OCI-LY1 (cell line): ENCODE measurements at regions not wholly inside any gene's neighbourhood (a gene's known extent, or its start where the extent isn't known, plus 50 kb on each side); places are given as distances from the start of the nearest gene placed in this dataset.

Experiments
- H2AFZ ChIP-seq: fragments of 200-600 bp; sonication (generic), shearing (Covaris generic); 2 replicates; pipeline ENCODE4 v1.6.0; 2014; ENCODE audit warnings: antibody characterized with exemption, mild to moderate bottlenecking, low read length
- H3F3A ChIP-seq: fragments of 200-600 bp; sonication (generic), shearing (Covaris generic); 2 replicates; pipeline ENCODE4 v1.6.0; 2014; ENCODE audit warnings: mild to moderate bottlenecking, antibody characterized with exemption, low read length, moderate library complexity; ENCODE audit not compliant: insufficient read depth
- H3K27ac ChIP-seq: fragments of 200-600 bp; sonication (generic); 2 replicates; pipeline ENCODE4 v1.5.1; 2014; ENCODE audit warnings: low read length, mixed run types, mild to moderate bottlenecking, low read depth; ENCODE audit not compliant: poor library complexity, severe bottlenecking
- H3K27me3 ChIP-seq: fragments of 200-600 bp; sonication (generic); 2 replicates; pipeline ENCODE4 v1.6.0; 2014; ENCODE audit warnings: antibody characterized with exemption, mild to moderate bottlenecking, low read length, moderate library complexity; ENCODE audit not compliant: insufficient read depth
- H3K36me3 ChIP-seq: fragments of 200-600 bp; sonication (generic); 2 replicates; pipeline ENCODE4 v1.6.1; 2014; ENCODE audit warnings: mild to moderate bottlenecking, antibody characterized with exemption, low read length, moderate library complexity, mixed read lengths; ENCODE audit not compliant: insufficient read depth
- H3K4me1 ChIP-seq: fragments of 200-600 bp; sonication (generic); 2 replicates; pipeline ENCODE4 v1.5.1; 2014; ENCODE audit warnings: mild to moderate bottlenecking, low read length, moderate library complexity; ENCODE audit not compliant: insufficient read depth, severe bottlenecking
- H3K4me2 ChIP-seq: fragments of 200-600 bp; sonication (generic), shearing (Covaris generic); 2 replicates; pipeline ENCODE4 v1.6.1; 2014; ENCODE audit warnings: low read length
- H3K4me3 ChIP-seq: fragments of 200-600 bp; sonication (generic); 2 replicates; pipeline ENCODE4 v1.5.1; 2014; ENCODE audit warnings: low read length, low read depth, mild to moderate bottlenecking, mixed read lengths; ENCODE audit not compliant: poor library complexity, severe bottlenecking
- H3K79me2 ChIP-seq: fragments of 200-600 bp; shearing (Covaris generic); 2 replicates; pipeline ENCODE4 v1.6.1; 2016; ENCODE audit warnings: mixed run types, low read length, mixed read lengths; ENCODE audit not compliant: insufficient read depth
- H3K9ac ChIP-seq: fragments of 200-600 bp; sonication (generic), shearing (Covaris generic); 2 replicates; pipeline ENCODE4 v1.6.1; 2014; ENCODE audit warnings: mild to moderate bottlenecking, low read length, mixed read lengths
- H3K9me2 ChIP-seq: fragments of 200-600 bp; sonication (generic), shearing (Covaris generic); 2 replicates; pipeline ENCODE4 v1.6.1; 2014; ENCODE audit warnings: low read depth, mild to moderate bottlenecking, low read length, mixed read lengths
- H3K9me3 ChIP-seq: fragments of 200-600 bp; shearing (Covaris generic); 2 replicates; pipeline ENCODE4 v1.6.1; 2014; ENCODE audit warnings: low read length, mixed read lengths
- H4K20me1 ChIP-seq: fragments of 200-600 bp; sonication (generic), shearing (Covaris generic); 2 replicates; pipeline ENCODE4 v1.6.0; 2016; ENCODE audit warnings: mild to moderate bottlenecking, low read length; ENCODE audit not compliant: insufficient read depth
- EZH2 ChIP-seq: fragments of 200-600 bp; sonication (generic), shearing (Covaris generic); IDR thresholded peaks from 2 replicates; pipeline ENCODE4 v1.8.0; 2017; ENCODE audit warnings: borderline replicate concordance, mixed run types, mild to moderate bottlenecking, antibody characterized with exemption, low read length, moderate library complexity, mixed read lengths
- TF ChIP-seq, protein P1 (sequence below): fragments of 200-600 bp; sonication (generic), shearing (Covaris generic); IDR thresholded peaks from 2 replicates; pipeline ENCODE4 v1.5.1; 2017; ENCODE audit warnings: mild to moderate bottlenecking, antibody characterized with exemption, low read length, moderate library complexity, mixed read lengths

GRCh38 chr2:57965219-57965618 lies 81.4 kb upstream of the VRK2 start:
- Histone ChIP-seq H4K20me1 (no peaks in the 10 kb centered on the region), H3K36me3 (no peaks in the 10 kb centered on the region), H3K79me2 (no peaks in the 10 kb centered on the region), H3K9me2 (no peaks in the 10 kb centered on the region), H3K4me2 (no peak overlapping the region), H2AFZ (no peak overlapping the region), H3K27ac (no peak overlapping the region), H3K27me3 (no peaks in the 10 kb centered on the region), H3F3A (no peaks in the 10 kb centered on the region), H3K9me3 (no peaks in the 10 kb centered on the region), H3K4me1 (no peaks in the 10 kb centered on the region), H3K9ac (no peak overlapping the region), H3K4me3 (no peak overlapping the region)
- TF ChIP-seq EZH2, result no peak
- TF ChIP-seq, protein P1, sequence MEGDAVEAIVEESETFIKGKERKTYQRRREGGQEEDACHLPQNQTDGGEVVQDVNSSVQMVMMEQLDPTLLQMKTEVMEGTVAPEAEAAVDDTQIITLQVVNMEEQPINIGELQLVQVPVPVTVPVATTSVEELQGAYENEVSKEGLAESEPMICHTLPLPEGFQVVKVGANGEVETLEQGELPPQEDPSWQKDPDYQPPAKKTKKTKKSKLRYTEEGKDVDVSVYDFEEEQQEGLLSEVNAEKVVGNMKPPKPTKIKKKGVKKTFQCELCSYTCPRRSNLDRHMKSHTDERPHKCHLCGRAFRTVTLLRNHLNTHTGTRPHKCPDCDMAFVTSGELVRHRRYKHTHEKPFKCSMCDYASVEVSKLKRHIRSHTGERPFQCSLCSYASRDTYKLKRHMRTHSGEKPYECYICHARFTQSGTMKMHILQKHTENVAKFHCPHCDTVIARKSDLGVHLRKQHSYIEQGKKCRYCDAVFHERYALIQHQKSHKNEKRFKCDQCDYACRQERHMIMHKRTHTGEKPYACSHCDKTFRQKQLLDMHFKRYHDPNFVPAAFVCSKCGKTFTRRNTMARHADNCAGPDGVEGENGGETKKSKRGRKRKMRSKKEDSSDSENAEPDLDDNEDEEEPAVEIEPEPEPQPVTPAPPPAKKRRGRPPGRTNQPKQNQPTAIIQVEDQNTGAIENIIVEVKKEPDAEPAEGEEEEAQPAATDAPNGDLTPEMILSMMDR, result no peak

DNA sequence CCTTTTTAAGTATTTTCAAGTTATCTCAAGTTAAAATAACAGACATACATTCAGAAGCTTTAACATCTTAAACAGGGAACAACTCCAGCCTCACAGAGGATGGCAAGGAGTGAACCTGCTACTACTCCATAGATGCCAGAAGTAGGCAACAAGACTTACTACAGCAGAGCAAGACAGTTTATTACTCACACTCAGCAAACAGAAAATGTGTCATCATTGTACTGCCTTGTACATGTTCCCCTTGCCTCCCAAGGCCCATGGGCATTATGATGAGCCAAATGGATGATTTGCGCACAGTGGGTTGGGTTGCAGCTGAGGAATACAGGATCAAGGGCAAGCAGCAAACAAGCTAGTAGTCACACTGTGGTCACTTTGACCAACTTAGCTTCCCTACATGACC lies 80.6 kb upstream of the VRK2 start:
- no peaks in the 10 kb centered on the region for H3K36me3 ChIP-seq
- TF ChIP-seq, protein P1, result no peak
- TF ChIP-seq EZH2, result no peak
- H3K4me1 ChIP-seq, result no peaks in the 10 kb centered on the region
- no peaks in the 10 kb centered on the region for H3K79me2 ChIP-seq
- H3F3A ChIP-seq, result no peaks in the 10 kb centered on the region
- H3K9me2 ChIP-seq, result no peaks in the 10 kb centered on the region
- H3K9ac ChIP-seq, result no peak overlapping the region
- H3K27ac ChIP-seq, result no peak overlapping the region
- no peaks in the 10 kb centered on the region for H3K9me3 ChIP-seq
- H4K20me1 ChIP-seq, result no peaks in the 10 kb centered on the region
- no peak overlapping the region for H3K4me3 ChIP-seq
- no peak overlapping the region for H2AFZ ChIP-seq
- no peaks in the 10 kb centered on the region for H3K27me3 ChIP-seq
- no peak overlapping the region for H3K4me2 ChIP-seq

DNA sequence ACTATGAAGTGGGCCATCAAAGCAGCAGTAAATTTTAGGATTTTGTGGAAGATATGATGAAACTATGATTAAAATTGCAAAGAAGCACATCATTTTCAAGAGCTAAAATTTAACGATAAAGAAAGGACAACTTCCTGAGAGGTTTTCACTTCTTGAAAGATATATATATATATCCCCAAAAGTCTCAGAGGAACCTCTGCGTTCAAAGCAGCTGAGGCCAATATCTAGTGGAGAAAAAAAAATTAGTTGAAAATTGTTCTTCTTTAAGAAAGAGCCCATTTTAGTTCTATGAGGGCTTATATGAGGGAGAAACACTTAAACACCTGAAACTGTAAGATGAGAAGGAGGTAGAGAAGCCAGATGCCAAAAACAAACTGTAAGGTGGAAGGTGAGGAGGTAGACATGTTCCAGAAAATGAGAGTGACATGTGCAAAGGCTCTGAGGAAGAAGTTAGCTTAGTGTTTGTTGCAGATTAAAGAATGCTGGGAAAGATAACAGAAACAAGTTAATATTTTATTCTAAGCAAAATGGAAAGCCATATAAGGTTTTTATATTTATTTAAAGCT lies 72.9 kb upstream of the VRK2 start:
- no peaks in the 10 kb centered on the region for H3K9me3 ChIP-seq
- no peaks in the 10 kb centered on the region for H3K36me3 ChIP-seq
- H4K20me1 ChIP-seq, result no peaks in the 10 kb centered on the region
- no peak overlapping the region for H3K27ac ChIP-seq
- H3K4me2 ChIP-seq, result no peak overlapping the region
- H3K79me2 ChIP-seq, result no peaks in the 10 kb centered on the region
- TF ChIP-seq, protein P1, result no peak
- TF ChIP-seq EZH2, result no peak
- H3F3A ChIP-seq, result no peaks in the 10 kb centered on the region
- H3K4me1 ChIP-seq, result no peaks in the 10 kb centered on the region
- no peak overlapping the region for H3K9ac ChIP-seq
- no peak overlapping the region for H2AFZ ChIP-seq
- no peaks in the 10 kb centered on the region for H3K9me2 ChIP-seq
- H3K4me3 ChIP-seq, result no peak overlapping the region
- no peaks in the 10 kb centered on the region for H3K27me3 ChIP-seq
